ENCODE measurements at regions not wholly inside any gene's neighbourhood (a gene's known extent, or its start where the extent isn't known, plus 50 kb on each side); places are given as distances from the start of the nearest gene placed in this dataset.

DNA sequence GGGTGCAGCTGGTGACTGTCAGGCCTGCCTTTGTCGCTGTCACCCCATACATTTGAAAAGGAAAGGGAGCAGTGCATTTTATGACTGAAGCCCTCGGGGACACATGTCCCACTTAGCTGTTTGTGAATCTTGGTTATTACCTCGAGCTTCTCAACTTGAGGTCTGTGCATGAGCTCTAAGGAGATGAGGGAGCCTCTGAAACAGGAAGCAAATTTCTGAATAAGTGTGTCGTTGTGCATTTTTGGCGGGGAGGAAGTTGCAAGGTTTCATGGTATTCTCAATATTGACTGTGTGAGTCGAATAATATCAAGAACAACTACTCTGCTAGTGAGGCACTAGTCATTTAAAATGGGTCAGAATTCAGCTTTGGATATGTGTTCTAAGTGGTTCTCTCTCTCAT is 149.7 kb upstream of the PLET1 start:
- no peaks in the 10 kb centered on the region for H3K4me1 ChIP-seq
- TF ChIP-seq, protein P1, sequence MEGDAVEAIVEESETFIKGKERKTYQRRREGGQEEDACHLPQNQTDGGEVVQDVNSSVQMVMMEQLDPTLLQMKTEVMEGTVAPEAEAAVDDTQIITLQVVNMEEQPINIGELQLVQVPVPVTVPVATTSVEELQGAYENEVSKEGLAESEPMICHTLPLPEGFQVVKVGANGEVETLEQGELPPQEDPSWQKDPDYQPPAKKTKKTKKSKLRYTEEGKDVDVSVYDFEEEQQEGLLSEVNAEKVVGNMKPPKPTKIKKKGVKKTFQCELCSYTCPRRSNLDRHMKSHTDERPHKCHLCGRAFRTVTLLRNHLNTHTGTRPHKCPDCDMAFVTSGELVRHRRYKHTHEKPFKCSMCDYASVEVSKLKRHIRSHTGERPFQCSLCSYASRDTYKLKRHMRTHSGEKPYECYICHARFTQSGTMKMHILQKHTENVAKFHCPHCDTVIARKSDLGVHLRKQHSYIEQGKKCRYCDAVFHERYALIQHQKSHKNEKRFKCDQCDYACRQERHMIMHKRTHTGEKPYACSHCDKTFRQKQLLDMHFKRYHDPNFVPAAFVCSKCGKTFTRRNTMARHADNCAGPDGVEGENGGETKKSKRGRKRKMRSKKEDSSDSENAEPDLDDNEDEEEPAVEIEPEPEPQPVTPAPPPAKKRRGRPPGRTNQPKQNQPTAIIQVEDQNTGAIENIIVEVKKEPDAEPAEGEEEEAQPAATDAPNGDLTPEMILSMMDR (IDR thresholded peaks at IDR 0.05): no peak
- intact Hi-C loops (cut with DNase I): no loop called here

DNA sequence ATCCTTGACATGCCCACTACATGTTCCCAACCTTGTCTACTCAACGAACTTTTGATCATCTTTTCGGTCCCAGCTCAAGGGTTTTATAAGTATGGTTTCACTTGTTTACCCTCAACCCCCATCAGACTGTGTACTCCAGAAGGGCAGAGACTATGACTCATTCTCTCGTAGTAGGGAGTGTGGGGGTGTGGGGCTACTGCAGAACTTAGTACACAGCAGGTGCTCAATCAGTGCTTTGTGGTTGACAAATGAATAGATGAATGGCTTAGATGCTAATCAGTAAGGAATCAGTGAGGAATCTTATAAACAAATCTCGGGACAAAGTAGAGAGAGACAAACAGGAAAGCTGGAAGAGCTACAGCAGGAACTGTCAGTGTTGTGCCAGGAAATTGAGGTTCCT is 151.7 kb upstream of the PLET1 start:
- TF ChIP-seq, protein P1 (IDR thresholded peaks at IDR 0.05): no peak
- Histone ChIP-seq H3K4me3 (no peak overlapping the region), H3K27ac (no peak overlapping the region), H3K27me3 (no peaks in the 10 kb centered on the region), H3K4me1 (no peaks in the 10 kb centered on the region), H3K9me3 (no peaks in the 10 kb centered on the region), H3K36me3 (no peaks in the 10 kb centered on the region)
- intact Hi-C loops (cut with DNase I): no loop called here
- no peak for DNase-seq (ENCODE audit: low spot score in 2 of 2)

More for the DNA sequence above, 149.7 kb upstream of the PLET1 start:
- DNase-seq (ENCODE audit: low spot score in 2 of 2): no peak
- Histone ChIP-seq H3K4me3 (no peak overlapping the region), H3K27me3 (no peaks in the 10 kb centered on the region), H3K27ac (no peak overlapping the region), H3K36me3 (no peaks in the 10 kb centered on the region), H3K9me3 (no peaks in the 10 kb centered on the region)

DNA sequence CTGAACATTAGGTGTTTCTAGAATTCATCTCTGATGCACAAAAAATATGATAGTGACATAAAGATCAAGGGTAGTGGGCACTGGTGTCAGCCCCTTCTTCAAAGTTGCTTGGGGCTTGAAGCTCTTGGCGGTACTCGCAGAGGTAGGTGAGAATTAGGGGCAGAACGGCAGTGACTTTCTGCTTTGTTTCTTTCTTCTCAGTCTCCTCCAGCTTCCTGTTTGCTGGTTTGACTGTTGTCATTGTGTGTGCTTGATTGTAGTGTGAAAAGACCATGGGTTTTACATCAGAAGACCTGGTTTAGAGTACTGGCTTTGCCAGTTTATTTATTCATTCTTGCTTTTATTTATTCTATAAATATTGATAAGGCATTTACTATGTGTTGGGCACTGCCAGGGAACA is 156.7 kb upstream of the PLET1 start:
- no peaks in the 10 kb centered on the region for H3K36me3 ChIP-seq
- H3K4me3 ChIP-seq: no peak overlapping the region
- H3K9me3 ChIP-seq: no peaks in the 10 kb centered on the region
- TF ChIP-seq, protein P1 (IDR thresholded peaks at IDR 0.05): no peak
- no peak overlapping the region for H3K27ac ChIP-seq
- H3K27me3 ChIP-seq: no peaks in the 10 kb centered on the region
- no peak for DNase-seq (ENCODE audit: low spot score in 2 of 2)
- H3K4me1 ChIP-seq: no peaks in the 10 kb centered on the region
- intact Hi-C loops (cut with DNase I): no loop called here

DNA sequence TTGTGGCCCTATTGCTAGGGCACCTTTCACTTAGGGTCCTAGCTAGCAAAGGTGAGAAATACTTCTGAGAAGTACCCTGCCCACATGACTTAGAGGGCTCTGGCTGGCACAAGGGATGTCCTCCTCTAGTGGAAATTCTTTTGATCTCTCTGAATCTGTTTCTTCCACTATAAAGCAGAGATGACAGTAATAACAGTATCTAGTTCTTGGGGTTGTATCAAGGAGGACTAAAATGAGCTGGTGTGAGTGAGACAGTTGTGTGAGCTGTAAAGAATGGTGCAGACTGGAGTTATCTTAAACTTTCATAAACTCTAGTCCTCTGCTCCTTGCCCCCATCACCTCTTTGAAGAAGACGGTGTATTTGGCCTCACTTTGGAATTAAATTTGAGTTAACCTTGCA is 157.8 kb upstream of the PLET1 start:
- intact Hi-C loops (cut with DNase I): no loop called here
- no peaks in the 10 kb centered on the region for H3K4me1 ChIP-seq
- H3K36me3 ChIP-seq: no peaks in the 10 kb centered on the region
- H3K27me3 ChIP-seq: no peaks in the 10 kb centered on the region
- no peak overlapping the region for H3K27ac ChIP-seq
- DNase-seq (ENCODE audit: low spot score in 2 of 2): no peak
- H3K9me3 ChIP-seq: no peaks in the 10 kb centered on the region
- no peak overlapping the region for H3K4me3 ChIP-seq
- TF ChIP-seq, protein P1 (IDR thresholded peaks at IDR 0.05): no peak

DNA sequence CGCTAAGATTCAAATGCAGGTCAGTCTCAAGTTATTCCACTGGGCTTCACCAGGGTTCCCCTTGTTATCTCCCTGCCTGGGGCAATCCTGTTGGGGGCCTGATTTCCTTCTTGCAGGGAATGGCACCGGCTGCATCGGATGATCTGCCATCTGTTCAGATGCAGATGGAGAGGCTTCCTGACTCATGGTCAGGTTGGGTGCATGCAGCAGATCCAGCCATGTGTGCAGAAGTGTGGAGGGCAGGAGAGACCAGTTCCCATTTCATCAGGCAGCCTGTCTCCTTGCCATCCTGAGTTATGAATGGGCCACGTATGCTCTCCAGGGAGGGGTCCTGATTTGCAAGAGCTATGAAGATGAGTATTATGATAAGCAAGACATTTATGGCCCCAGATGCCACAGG is 161.2 kb upstream of the PLET1 start:
- TF ChIP-seq, protein P1 (IDR thresholded peaks at IDR 0.05): no peak
- intact Hi-C loops (cut with DNase I): no loop called here
- no peaks in the 10 kb centered on the region for H3K27me3 ChIP-seq
- H3K36me3 ChIP-seq: no peaks in the 10 kb centered on the region
- H3K4me1 ChIP-seq: no peaks in the 10 kb centered on the region
- no peaks in the 10 kb centered on the region for H3K9me3 ChIP-seq
- no peak for DNase-seq (ENCODE audit: low spot score in 2 of 2)
- H3K27ac ChIP-seq: no peak overlapping the region
- H3K4me3 ChIP-seq: no peak overlapping the region

DNA sequence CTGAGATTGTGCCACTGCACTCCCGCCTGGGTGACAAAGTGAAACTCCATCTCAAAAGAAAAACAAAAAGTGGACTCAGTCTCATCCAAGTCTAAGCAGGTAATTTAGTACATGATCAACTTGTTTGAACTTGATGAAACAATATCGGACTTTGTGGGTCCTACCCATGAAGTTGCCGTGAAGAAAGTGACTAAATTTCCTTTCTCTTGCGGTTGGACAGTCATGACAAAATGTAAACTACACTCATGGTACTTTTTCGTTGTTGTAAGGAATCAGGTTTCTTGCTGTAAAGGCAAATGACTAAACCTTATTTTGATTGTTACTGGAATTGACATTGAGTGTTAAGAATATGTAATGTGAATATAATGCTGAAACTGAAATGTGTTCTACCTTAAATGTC is 164.5 kb upstream of the PLET1 start:
- H3K4me3 ChIP-seq: no peak overlapping the region
- intact Hi-C loops (cut with DNase I): no loop called here
- H3K36me3 ChIP-seq: no peaks in the 10 kb centered on the region
- H3K4me1 ChIP-seq: no peaks in the 10 kb centered on the region
- no peak overlapping the region for H3K27ac ChIP-seq
- H3K27me3 ChIP-seq: no peaks in the 10 kb centered on the region
- DNase-seq (ENCODE audit: low spot score in 2 of 2): no peak
- H3K9me3 ChIP-seq: no peaks in the 10 kb centered on the region
- TF ChIP-seq, protein P1 (IDR thresholded peaks at IDR 0.05): no peak
